ENCODE measurements at regions not wholly inside any gene's neighbourhood (a gene's known extent, or its start where the extent isn't known, plus 50 kb on each side); places are given as distances from the start of the nearest gene placed in this dataset.

- H3K36me3 ChIP-seq (ENCODE audit: control insufficient read depth in 4 of 4, insufficient read depth in 4 of 4, low read length in 4 of 4) = no peaks in the 10 kb centered on the region
- H3K9ac ChIP-seq (ENCODE audit: insufficient read depth in 1 of 2, low read length in 2 of 2) = no peak overlapping the region
- WGBS, 2 donors = 91 to 94% methylated on average over 7 of the region's 7 CpGs
- no peaks in the 10 kb centered on the region for H3K9me3 ChIP-seq (ENCODE audit: control insufficient read depth in 4 of 4, insufficient read depth in 3 of 4, low read length in 3 of 4)
- H3K27ac ChIP-seq (ENCODE audit: low read depth in 1 of 2, low read length in 1 of 2) = no peak overlapping the region
- H3K4me1 ChIP-seq (ENCODE audit: control insufficient read depth in 5 of 5, insufficient read depth in 5 of 5, low read length in 5 of 5) = no peaks in the 10 kb centered on the region
- no peak for DNase-seq
- no peak overlapping the region for H3K4me3 ChIP-seq
- TF ChIP-seq CTCF (IDR thresholded peaks at IDR 0.05; ENCODE audit: control extremely low read depth, extremely low read depth) = no peak
- ATAC-seq (ENCODE audit: insufficient read depth, low FRiP score) = no peak
- H3K27me3 ChIP-seq (ENCODE audit: control insufficient read depth in 3 of 3, insufficient read depth in 3 of 3, low read length in 2 of 3) = no peaks in the 10 kb centered on the region
Measured at GRCh38 chr13:71977028-71977427, 110.0 kb upstream of the DACH1 start.

DNA sequence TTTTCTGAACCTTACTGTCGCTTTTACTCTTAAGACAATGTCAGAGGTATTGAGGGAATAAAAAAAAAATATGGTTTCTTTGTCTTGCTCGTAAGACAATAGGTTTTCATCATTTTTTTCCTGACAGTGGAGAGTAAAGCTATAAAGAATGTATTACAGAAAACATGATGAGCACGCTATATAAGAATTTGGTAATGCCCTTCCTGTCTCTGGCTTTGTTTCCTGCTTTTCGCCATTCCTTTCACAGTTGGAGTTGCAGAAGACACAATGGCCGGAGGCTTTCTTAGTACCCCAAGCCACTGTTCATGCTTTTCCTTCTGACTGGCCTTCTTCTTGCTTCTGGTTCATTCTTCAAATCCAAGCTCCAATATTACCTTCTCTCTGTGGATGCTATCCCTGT, 101.0 kb upstream of the DACH1 start:
- no peaks in the 10 kb centered on the region for H3K4me1 ChIP-seq (ENCODE audit: control insufficient read depth in 5 of 5, insufficient read depth in 5 of 5, low read length in 5 of 5)
- H3K27me3 ChIP-seq (ENCODE audit: control insufficient read depth in 3 of 3, insufficient read depth in 3 of 3, low read length in 2 of 3) = no peaks in the 10 kb centered on the region
- ATAC-seq (ENCODE audit: insufficient read depth, low FRiP score) (no peak), DNase-seq (no peak)
- no peak overlapping the region for H3K27ac ChIP-seq (ENCODE audit: low read depth in 1 of 2, low read length in 1 of 2)
- H3K4me3 ChIP-seq = no peak overlapping the region
- no peaks in the 10 kb centered on the region for H3K36me3 ChIP-seq (ENCODE audit: control insufficient read depth in 4 of 4, insufficient read depth in 4 of 4, low read length in 4 of 4)
- no peak overlapping the region for H3K9ac ChIP-seq (ENCODE audit: insufficient read depth in 1 of 2, low read length in 2 of 2)
- 47 to 63% methylated on average over 5 of the region's 5 CpGs for WGBS, 2 donors
- H3K9me3 ChIP-seq (ENCODE audit: control insufficient read depth in 4 of 4, insufficient read depth in 3 of 4, low read length in 3 of 4) = no peaks in the 10 kb centered on the region
- no peak for TF ChIP-seq CTCF (IDR thresholded peaks at IDR 0.05; ENCODE audit: control extremely low read depth, extremely low read depth)

DNA sequence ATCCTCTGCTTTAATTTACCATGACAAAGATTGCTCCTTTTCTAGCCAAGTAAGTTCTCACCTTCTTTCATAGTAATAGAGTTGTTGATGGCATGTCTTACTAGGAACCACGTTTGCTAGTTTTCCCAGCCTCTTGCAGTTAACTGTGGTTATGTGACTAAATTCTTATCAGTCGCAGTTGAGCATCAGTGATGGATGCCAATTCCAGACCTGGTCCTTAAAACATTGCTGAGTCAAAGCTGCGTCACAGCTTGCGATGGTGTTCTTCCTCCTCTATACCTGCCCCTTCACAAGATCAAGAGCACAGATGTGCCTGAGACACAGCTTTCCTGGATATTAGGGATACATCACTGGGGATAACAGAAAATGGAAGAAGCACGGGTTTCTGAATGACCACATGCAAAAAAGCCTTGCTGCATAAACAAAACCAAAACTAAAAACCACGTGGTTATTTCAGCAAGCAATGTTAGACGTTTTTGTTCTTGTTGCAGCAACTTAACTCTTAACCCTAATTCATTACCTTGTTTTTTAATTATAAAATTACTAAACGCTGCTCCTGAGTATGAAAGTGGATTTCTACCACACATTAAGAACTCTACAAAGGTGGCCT, 97.6 kb upstream of the DACH1 start:
- Histone ChIP-seq H3K9me3 (ENCODE audit: control insufficient read depth in 4 of 4, insufficient read depth in 3 of 4, low read length in 3 of 4) (no peaks in the 10 kb centered on the region), H3K4me1 (ENCODE audit: control insufficient read depth in 5 of 5, insufficient read depth in 5 of 5, low read length in 5 of 5) (no peaks in the 10 kb centered on the region), H3K4me3 (no peak overlapping the region), H3K9ac (ENCODE audit: insufficient read depth in 1 of 2, low read length in 2 of 2) (no peak overlapping the region), H3K27me3 (ENCODE audit: control insufficient read depth in 3 of 3, insufficient read depth in 3 of 3, low read length in 2 of 3) (no peaks in the 10 kb centered on the region), H3K27ac (ENCODE audit: low read depth in 1 of 2, low read length in 1 of 2) (no peak overlapping the region), H3K36me3 (ENCODE audit: control insufficient read depth in 4 of 4, insufficient read depth in 4 of 4, low read length in 4 of 4) (no peaks in the 10 kb centered on the region)
- 56 to 59% methylated on average over 8 of the region's 8 CpGs for WGBS, 2 donors
- peak in 1 of 3 donors; percentile 2 for DNase-seq
- ATAC-seq (ENCODE audit: insufficient read depth, low FRiP score) = no peak
- no peak for TF ChIP-seq CTCF (IDR thresholded peaks at IDR 0.05; ENCODE audit: control extremely low read depth, extremely low read depth)

GRCh38 chr13:71962735-71963134, 95.7 kb upstream of the DACH1 start:
- no peak for TF ChIP-seq CTCF (IDR thresholded peaks at IDR 0.05; ENCODE audit: control extremely low read depth, extremely low read depth)
- Histone ChIP-seq H3K4me1 (ENCODE audit: control insufficient read depth in 5 of 5, insufficient read depth in 5 of 5, low read length in 5 of 5) (no peaks in the 10 kb centered on the region), H3K9ac (ENCODE audit: insufficient read depth in 1 of 2, low read length in 2 of 2) (no peak overlapping the region), H3K4me3 (no peak overlapping the region), H3K9me3 (ENCODE audit: control insufficient read depth in 4 of 4, insufficient read depth in 3 of 4, low read length in 3 of 4) (no peaks in the 10 kb centered on the region), H3K27me3 (ENCODE audit: control insufficient read depth in 3 of 3, insufficient read depth in 3 of 3, low read length in 2 of 3) (no peaks in the 10 kb centered on the region), H3K27ac (ENCODE audit: low read depth in 1 of 2, low read length in 1 of 2) (no peak overlapping the region), H3K36me3 (ENCODE audit: control insufficient read depth in 4 of 4, insufficient read depth in 4 of 4, low read length in 4 of 4) (no peaks in the 10 kb centered on the region)
- ATAC-seq (ENCODE audit: insufficient read depth, low FRiP score) = no peak
- 90 to 98% methylated on average over 3 of the region's 3 CpGs for WGBS, 2 donors
- DNase-seq = no peak
